NCI-H2107 (cell line): ENCODE measurements at regions not wholly inside any gene's neighbourhood (a gene's known extent, or its start where the extent isn't known, plus 50 kb on each side); places are given as distances from the start of the nearest gene placed in this dataset.
"Not testable (repeated sequence)": the region's sequence is repeated elsewhere in the genome, so short reads cannot be mapped to it uniquely, and the experiment has no call there.

Experiments
- DNase-seq: peaks from one replicate; lab custom pipeline; 2025; lab: John Stamatoyannopoulos, UW

GRCh38 chr2:83969085-83969484 lies 490.0 kb downstream of the SUCLG1 start:
- DNase-seq = no peak

GRCh38 chr2:83967854-83968253 lies 491.2 kb downstream of the SUCLG1 start:
- DNase-seq = no peak

GRCh38 chr2:83966946-83967345 lies 492.1 kb downstream of the SUCLG1 start:
- DNase-seq = not testable (repeated sequence)

DNA sequence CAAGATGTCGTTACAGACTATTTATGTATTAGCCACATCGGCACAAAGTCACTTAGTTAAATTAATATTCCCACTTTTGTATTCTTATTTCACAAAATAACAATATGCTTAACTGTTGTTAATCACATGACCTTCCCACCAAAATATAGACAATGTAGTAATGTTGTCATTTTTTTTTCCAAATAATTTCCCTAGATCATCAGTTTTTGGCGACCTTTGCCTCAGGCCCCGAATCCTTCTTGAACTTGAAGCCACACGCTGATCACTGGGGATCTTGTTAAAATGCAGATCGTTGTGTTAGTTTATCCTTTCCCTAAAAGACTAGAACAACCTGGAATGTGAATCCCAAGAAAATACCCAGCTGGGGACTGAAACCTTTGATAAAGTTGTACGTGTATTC lies 497.6 kb downstream of the SUCLG1 start:
- no peak for DNase-seq

GRCh38 chr2:83960371-83960770 lies 498.7 kb downstream of the SUCLG1 start:
- no peak for DNase-seq

DNA sequence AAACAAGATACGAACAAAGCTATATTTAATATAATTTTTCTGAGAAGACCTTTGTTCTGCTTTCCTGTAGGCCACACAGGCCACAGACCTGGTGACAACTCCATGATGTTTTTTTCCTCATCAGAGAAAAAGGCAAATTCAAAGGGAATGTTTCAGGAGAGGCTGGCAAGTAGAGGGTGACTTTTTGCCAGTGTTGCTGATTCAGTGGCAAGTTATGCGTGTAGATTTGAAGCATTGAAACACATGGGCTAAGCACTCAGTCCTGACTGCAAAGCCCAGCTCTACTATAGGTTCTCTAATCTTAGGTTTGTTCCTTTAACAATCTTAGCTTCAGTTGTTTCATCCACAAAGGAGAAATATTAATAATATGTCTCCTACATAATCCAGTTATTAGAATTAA lies 499.8 kb downstream of the SUCLG1 start:
- no peak for DNase-seq

GRCh38 chr2:83956991-83957390 lies 502.1 kb downstream of the SUCLG1 start:
- no peak for DNase-seq

- DNase-seq = no peak
These were observed 505.4 kb downstream of the SUCLG1 start for GRCh38 chr2:83953697-83954096.

GRCh38 chr2:83951378-83951947 lies 507.6 kb downstream of the SUCLG1 start:
- no peak for DNase-seq

DNA sequence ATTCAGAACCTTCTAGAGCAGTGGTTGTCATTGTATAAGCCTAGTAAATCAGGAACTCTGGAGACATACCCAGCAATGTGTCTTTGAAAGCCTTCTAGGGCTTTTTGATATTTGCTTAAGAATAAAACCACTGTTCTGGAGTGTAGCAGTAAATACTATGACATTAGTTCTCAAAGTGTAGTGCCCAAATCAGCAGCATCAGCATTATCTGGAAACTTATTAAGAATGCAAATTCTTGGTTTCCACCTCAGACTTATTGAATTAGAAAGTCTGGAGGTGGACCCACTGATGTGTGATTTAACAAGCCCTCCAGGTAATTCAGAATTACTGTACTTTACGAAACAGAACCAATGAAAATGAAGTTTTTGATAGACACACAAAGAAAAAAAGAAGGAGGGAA lies 509.7 kb downstream of the SUCLG1 start:
- DNase-seq = no peak

DNA sequence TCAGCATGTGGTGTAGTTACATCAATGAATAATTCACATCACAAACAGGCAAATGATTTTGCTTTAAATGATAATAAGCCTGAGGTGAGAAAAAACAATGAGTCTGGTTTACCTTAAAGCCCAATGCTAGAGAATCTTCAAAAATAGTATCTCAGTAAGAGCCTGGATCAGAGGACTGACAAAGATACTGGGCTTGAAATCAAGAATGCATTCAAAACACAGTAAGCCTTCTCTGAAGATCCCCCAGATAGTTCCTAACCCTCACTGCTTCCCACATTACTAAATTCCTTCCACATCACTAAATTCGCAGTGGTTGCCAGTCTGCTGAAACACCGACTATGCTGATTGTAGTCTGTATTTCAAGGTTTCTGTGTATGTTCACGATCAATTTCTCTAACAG lies 514.9 kb downstream of the SUCLG1 start:
- no peak for DNase-seq

- DNase-seq = no peak
These were observed 515.8 kb downstream of the SUCLG1 start for GRCh38 chr2:83943265-83943664.

DNA sequence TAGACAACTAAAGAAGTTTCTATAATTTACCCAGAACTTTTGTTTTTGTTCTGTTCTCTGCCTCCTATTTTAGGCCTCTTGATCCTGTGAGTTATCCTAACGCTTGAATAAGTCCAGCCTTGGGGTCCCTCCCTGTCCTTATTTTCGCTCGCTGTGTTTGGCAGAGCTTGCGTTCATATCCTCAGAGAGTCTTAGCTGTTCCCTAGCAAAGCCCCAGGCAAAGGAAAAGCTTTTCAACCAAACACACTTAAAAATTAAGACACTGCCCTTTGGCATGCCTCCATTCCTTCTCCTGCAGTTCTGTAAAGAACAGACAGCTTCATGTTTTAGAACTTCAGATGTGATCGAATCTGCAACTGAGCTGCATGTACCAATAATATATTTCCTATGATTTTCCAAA lies 517.2 kb downstream of the SUCLG1 start:
- DNase-seq = no peak

GRCh38 chr2:83933749-83934148 lies 525.3 kb downstream of the SUCLG1 start:
- no peak for DNase-seq

DNA sequence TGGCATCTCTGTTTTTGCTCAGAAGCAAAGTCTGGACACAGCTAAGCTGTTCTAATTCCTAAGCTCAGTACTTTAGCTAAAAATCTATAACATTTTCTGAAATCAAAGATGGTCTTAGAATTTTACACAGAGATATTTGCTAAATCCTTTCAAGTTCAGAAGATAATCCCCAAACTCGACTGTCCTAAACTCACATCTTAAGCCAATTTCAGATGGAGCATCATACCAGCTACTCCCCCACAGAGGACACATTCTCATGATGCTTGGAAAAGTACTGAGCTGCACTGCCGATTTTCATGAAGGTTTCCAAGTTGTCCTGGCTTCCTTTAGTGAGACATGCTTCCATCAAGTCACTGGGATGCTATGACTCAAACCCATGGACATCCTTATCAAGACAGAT lies 535.5 kb downstream of the SUCLG1 start:
- no peak for DNase-seq

DNA sequence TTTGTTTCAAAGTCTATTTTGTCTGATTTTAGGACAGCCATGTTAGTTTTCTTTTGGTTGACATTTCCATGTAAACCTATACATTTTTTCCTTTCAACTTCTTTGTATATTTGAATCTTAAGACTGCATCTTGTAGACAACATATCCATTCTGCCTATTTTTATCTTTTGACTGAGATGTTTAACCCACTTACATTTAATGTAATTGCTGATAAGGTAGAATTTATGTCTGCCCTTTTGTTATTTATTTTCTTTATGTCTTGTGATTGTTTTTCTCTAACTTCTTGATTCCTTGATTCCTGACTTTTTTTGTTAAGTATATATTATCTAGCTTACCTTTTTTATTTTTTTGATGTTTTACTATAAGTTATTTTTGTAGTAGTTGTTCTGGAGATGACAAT lies 542.5 kb downstream of the SUCLG1 start:
- no peak for DNase-seq

DNA sequence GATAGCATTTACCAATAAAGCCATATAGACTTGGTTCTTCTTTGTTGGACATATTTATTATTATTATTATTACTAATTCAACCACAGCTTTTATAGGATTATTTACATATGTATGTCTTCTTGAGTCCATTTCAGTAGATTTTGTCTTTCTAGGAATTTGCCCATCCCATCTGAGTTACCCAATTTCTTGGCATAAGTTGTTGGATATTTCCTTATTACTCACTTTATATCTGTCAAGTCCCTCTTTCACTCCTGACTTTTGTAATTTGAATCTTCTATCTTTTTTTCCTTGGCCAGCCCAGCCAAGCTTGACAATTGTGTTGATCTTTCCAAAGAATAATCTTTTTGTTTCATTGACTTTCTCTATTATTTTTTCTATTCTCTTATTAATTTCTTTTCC lies 543.7 kb downstream of the SUCLG1 start:
- DNase-seq = no peak

DNA sequence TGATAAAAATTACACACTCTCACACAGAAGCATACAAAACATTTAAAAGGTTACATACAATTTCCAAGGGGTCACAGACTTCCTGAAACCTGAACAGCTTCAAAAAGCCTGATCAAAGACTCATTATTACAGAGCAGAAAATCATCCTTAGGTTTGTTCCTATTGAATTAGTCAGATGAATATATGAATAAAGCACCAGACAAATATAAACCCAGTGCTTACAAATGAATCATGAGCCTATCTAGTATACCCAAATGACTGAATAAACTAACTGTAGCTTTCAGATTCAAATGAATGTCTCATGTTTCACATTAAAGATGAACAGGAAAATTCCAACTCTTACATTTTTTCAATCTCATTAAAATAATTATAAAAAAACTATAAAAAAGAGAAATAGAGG lies 550.3 kb downstream of the SUCLG1 start:
- DNase-seq = no peak

- DNase-seq = no peak
These were observed 557.8 kb downstream of the SUCLG1 start for GRCh38 chr2:83901317-83901716.

DNA sequence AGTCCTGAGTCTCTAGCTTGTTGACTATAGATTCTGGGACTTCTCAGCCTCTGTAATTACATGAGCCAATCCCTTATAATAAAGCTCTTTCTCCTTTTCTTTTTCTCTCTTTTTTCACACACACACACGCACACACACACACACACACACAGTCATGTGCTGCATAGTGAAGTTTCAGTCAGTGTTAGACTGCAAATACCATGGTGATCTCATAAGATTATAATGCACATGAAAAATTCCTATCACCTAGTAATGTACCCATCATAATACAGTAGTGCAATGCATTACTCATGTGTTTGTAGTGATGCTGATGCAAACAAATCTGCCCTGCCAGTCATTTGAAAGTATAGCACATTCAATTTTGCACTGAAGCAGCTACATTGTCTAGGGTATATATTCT lies 558.2 kb downstream of the SUCLG1 start:
- no peak for DNase-seq

DNA sequence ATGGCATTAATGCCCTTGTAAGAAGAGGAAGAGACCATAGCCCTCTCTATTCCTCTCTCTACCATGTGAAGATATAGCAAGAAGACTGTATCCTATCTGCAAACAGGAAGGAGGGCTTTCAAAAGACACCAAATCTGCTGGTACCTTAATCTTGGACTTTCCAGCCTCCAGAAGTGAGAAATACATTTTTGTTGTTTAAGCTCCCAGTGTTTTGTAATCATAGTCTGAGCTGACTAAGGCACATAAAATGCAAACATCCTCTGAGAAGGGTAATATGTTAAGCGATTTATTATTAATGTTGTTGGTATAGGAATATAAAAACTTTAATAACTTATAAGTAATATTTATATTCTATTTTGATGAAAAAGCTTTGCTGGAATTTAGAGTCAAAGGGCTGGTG lies 559.8 kb downstream of the SUCLG1 start:
- DNase-seq = no peak

DNA sequence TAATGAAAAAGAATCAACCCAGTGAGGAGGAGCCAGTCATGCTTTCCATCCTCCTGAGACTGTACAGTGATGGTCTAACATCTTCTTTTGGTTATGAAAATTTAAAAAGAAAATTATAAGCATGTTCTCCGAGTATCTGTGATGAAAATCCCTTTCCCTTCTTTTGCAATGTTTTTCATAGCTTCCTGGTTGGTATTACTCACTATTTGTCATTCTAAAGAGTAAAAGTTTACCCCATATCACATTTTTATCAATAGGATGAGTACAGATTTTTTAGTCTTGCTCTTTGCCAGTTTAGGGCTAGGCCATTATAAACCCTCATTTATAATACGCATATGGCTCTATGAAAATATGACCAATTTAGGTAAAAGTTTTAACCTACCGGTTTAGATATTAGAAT lies 564.1 kb downstream of the SUCLG1 start:
- DNase-seq = no peak

DNA sequence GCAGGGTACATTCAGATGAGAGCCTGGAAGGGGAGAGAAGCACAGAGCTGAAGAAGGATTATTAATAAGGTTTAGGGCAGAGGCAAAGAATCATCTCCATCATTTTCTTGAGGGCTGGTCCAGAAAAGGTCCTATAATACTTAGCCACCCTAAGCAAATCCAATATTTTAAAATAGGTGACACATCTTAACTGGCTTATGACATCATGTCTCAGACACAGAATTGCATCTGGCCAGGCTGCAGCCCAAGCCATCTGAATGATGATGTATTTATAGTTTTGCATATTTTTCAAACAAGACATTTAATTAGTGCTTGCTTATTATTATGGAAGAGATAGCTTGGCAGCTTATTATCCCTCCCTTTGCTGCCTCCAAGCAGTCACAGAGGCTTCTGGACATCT lies 571.3 kb downstream of the SUCLG1 start:
- no peak for DNase-seq

GRCh38 chr2:83879127-83879526 lies 580.0 kb downstream of the SUCLG1 start:
- no peak for DNase-seq

- DNase-seq = not testable (repeated sequence)
These were observed 581.8 kb downstream of the SUCLG1 start for GRCh38 chr2:83877261-83877660.
